HCT116 (cell line): ENCODE measurements at regions not wholly inside any gene's neighbourhood (a gene's known extent, or its start where the extent isn't known, plus 50 kb on each side); places are given as distances from the start of the nearest gene placed in this dataset.

ENCODE experiments used
- ATAC-seq: fragments of 200-7000 bp; cut with Tn5 transposase; 2 replicates; pipeline ENCODE4 v1.9.1; 2020; ENCODE audit warnings: mild to moderate bottlenecking, moderate library complexity
- BruUV-seq: library from RNA; stranded (reverse); fragments of 400-500 nt; replicated peaks from 2 replicates; lab custom pipeline; 2021; lab: Mats Ljungman, UMichigan
- CTCF ChIA-PET: fragments of 300-600 bp; sonication (Branson Sonifier 250); formaldehyde crosslinking; loops from one replicate; lab custom pipeline; 2021; ENCODE audit warnings: antibody characterized with exemption; lab: Charles Lee
- POLR2A ChIA-PET: fragments of 300-600, 350-600 bp; sonication (Branson Sonifier 250); formaldehyde crosslinking; loops from one replicate; lab custom pipeline; 2021; ENCODE audit warnings: antibody characterized with exemption; lab: Charles Lee
- RAD21 ChIA-PET, 2 experiments: fragments of 300-600 bp; sonication (Branson Sonifier 250); formaldehyde crosslinking; loops; one replicate each; lab custom pipeline; 2023; ENCODE audit warnings: low total read pairs in 2 of 2; ENCODE audit not compliant: uncharacterized antibody in 2 of 2, unreplicated experiment in 2 of 2, low non-redundant PET in 1 of 2; lab: Charles Lee
- DNase-seq: peaks from one replicate; pipeline ENCODE4 v3.0.0-alpha.2; 2010; ENCODE audit warnings: low read depth, low spot score
- H2AFZ ChIP-seq: fragments of 200-600 bp; shearing (Covaris generic), sonication (generic); 2 replicates; pipeline ENCODE4 v1.6.1; 2017; ENCODE audit warnings: low read depth, mixed run types, mixed read lengths, antibody characterized with exemption, low read length; ENCODE audit not compliant: poor library complexity, severe bottlenecking
- H3K27ac ChIP-seq: 2 replicates; pipeline ENCODE4 v1.5.1; 2012; ENCODE audit warnings: low read depth, low read length
- H3K27me3 ChIP-seq: fragments of 200-600 bp; sonication (generic); 2 replicates; pipeline ENCODE4 v1.6.1; 2016; ENCODE audit warnings: mixed run types, low read length, mixed read lengths; ENCODE audit not compliant: insufficient read depth
- H3K36me3 ChIP-seq, 2 experiments: fragments of 200-500 bp in 1 of 2; fragments of 200-600 bp in 1 of 2; sonication (Bioruptor generic) in 1 of 2; sonication (generic) in 1 of 2; 2 replicates each; pipeline versions ENCODE4 v1.5.1 to v1.6.1; 2014 to 2016; ENCODE audit warnings: low read length in 2 of 2, inconsistent platforms in 1 of 2, mixed read lengths in 1 of 2, mixed run types in 1 of 2; ENCODE audit not compliant: insufficient read depth in 2 of 2, control insufficient read depth in 1 of 2
- H3K4me1 ChIP-seq, 2 experiments: fragments of 200-600 bp in 1 of 2; sonication (generic) in 1 of 2; 2 replicates each; pipeline versions ENCODE4 v1.5.1 to v1.6.1; 2012 to 2017; ENCODE audit warnings: low read length in 2 of 2, inconsistent platforms in 1 of 2, mild to moderate bottlenecking in 1 of 2, mixed read lengths in 1 of 2, mixed run types in 1 of 2, moderate library complexity in 1 of 2; ENCODE audit not compliant: insufficient read depth in 2 of 2, control insufficient read depth in 1 of 2
- H3K4me2 ChIP-seq: fragments of 200-600 bp; sonication (generic); 2 replicates; pipeline ENCODE4 v1.6.1; 2017; ENCODE audit warnings: mixed run types, low read length, mixed read lengths
- H3K4me3 ChIP-seq, 2 experiments: fragments of 200-600 bp in 1 of 2; sonication (generic) in 1 of 2; replicated peaks in 1 of 2; 2 replicates each; pipeline ENCODE4 v1.5.1; 2011 to 2016; ENCODE audit warnings: low read length in 2 of 2, control low read depth in 1 of 2, low read depth in 1 of 2, mild to moderate bottlenecking in 1 of 2, mixed read lengths in 1 of 2, mixed run types in 1 of 2
- H3K79me2 ChIP-seq: fragments of 200-600 bp; sonication (generic); 2 replicates; pipeline ENCODE4 v1.6.1; 2017; ENCODE audit warnings: mild to moderate bottlenecking, mixed run types, low read length, moderate library complexity, mixed read lengths; ENCODE audit not compliant: insufficient read depth
- H3K9ac ChIP-seq: fragments of 200-600 bp; sonication (generic); 2 replicates; pipeline ENCODE4 v1.6.1; 2016; ENCODE audit warnings: low read length, mixed read lengths
- H3K9me2 ChIP-seq: fragments of 200-600 bp; sonication (generic), shearing (Covaris generic); 2 replicates; pipeline ENCODE4 v1.6.1; 2017; ENCODE audit warnings: mixed run types, mild to moderate bottlenecking, moderate library complexity; ENCODE audit not compliant: insufficient read depth
- H3K9me3 ChIP-seq, 2 experiments: fragments of 200-500 bp in 1 of 2; fragments of 200-600 bp in 1 of 2; sonication (Bioruptor generic) in 1 of 2; sonication (generic) in 1 of 2; 2 replicates each; pipeline ENCODE4 v1.6.1; 2014 to 2017; ENCODE audit warnings: low read length in 2 of 2, mixed read lengths in 2 of 2, inconsistent platforms in 1 of 2, low read depth in 1 of 2, mild to moderate bottlenecking in 1 of 2, mixed run types in 1 of 2, moderate library complexity in 1 of 2; ENCODE audit not compliant: control insufficient read depth in 1 of 2, insufficient read depth in 1 of 2
- H4K20me1 ChIP-seq: fragments of 200-600 bp; sonication (generic), shearing (Covaris generic); 2 replicates; pipeline ENCODE4 v1.6.1; 2017; ENCODE audit warnings: mixed run types, mild to moderate bottlenecking, moderate library complexity; ENCODE audit not compliant: insufficient read depth
- CBX3 ChIP-seq: IDR thresholded peaks from 2 replicates; pipeline ENCODE4 v1.6.1; 2012; ENCODE audit warnings: low read depth
- CEBPB ChIP-seq: IDR thresholded peaks from 2 replicates; pipeline ENCODE4 v1.6.1; 2012; ENCODE audit warnings: low read depth
- CTCF ChIP-seq, 3 experiments: fragments of 200-600 bp in 1 of 3; sonication (generic) in 1 of 3; IDR thresholded peaks in 2 of 3; conservative IDR thresholded peaks in 1 of 3; 2 replicates each; pipeline ENCODE4 v1.5.1; 2012 to 2017; ENCODE audit warnings: low read depth in 2 of 3, low read length in 2 of 3, antibody characterized with exemption in 1 of 3, borderline replicate concordance in 1 of 3, control low read depth in 1 of 3, mild to moderate bottlenecking in 1 of 3, mixed read lengths in 1 of 3, mixed run types in 1 of 3, moderate library complexity in 1 of 3; ENCODE audit not compliant: insufficient read depth in 1 of 3
- EZH2phosphoT487 ChIP-seq: fragments of 200-600 bp; IDR thresholded peaks from 2 replicates; pipeline ENCODE4 v1.6.1; 2018; ENCODE audit warnings: antibody characterized with exemption, borderline replicate concordance
- JUND ChIP-seq: IDR thresholded peaks from 2 replicates; pipeline ENCODE4 v1.6.1; 2012
- POLR2AphosphoS5 ChIP-seq: IDR thresholded peaks from 2 replicates; pipeline ENCODE4 v1.6.1; 2011; ENCODE audit warnings: mild to moderate bottlenecking, low read depth, low read length, moderate library complexity
- RAD21 ChIP-seq: IDR thresholded peaks from 2 replicates; pipeline ENCODE4 v1.6.1; 2012; ENCODE audit warnings: low read depth, mild to moderate bottlenecking
- SIN3A ChIP-seq: IDR thresholded peaks from 2 replicates; pipeline ENCODE4 v1.6.1; 2012; ENCODE audit warnings: low read depth
- SP1 ChIP-seq: IDR thresholded peaks from 2 replicates; pipeline ENCODE4 v1.6.1; 2012; ENCODE audit warnings: low read depth
- SRF ChIP-seq: IDR thresholded peaks from 2 replicates; pipeline ENCODE4 v1.6.1; 2012; ENCODE audit warnings: low read depth
- TCF7L2 ChIP-seq: IDR thresholded peaks from 2 replicates; pipeline ENCODE4 v1.7.0; 2011; ENCODE audit warnings: borderline replicate concordance, inconsistent platforms; ENCODE audit not compliant: insufficient read depth, insufficient read length; ENCODE audit errors: extremely low read depth
- YY1 ChIP-seq: IDR thresholded peaks from 2 replicates; pipeline ENCODE4 v1.6.1; 2011; ENCODE audit warnings: low read length, low read depth, moderate library complexity, mild to moderate bottlenecking; ENCODE audit not compliant: insufficient replicate concordance; ENCODE audit errors: extremely low read depth
- ZBTB33 ChIP-seq: IDR thresholded peaks from 2 replicates; pipeline ENCODE4 v1.6.1; 2011; ENCODE audit warnings: mild to moderate bottlenecking, low read length, moderate library complexity; ENCODE audit not compliant: insufficient replicate concordance; ENCODE audit errors: extremely low read depth
- ZFX ChIP-seq: fragments of 450-650 bp; IDR thresholded peaks from 2 replicates; pipeline ENCODE4 v1.6.1; 2017
- ZNF274 ChIP-seq: fragments of 200-500 bp; sonication (Bioruptor generic); IDR thresholded peaks from 2 replicates; pipeline ENCODE4 v1.6.1; 2014; ENCODE audit warnings: mild to moderate bottlenecking, low read depth, low read length, inconsistent platforms
- intact Hi-C: fragments of 100-400 bp; cut with micrococcal nuclease; formaldehyde crosslinking; loops from 2 replicates; pipeline ENCODE4 v1.10.0; 2022

- DNase-seq (no peak), ATAC-seq (no peak)
- no TSS peak for BruUV-seq
- Histone ChIP-seq H3K4me2 (no peak overlapping the region), H3K27me3 (no peaks in the 10 kb centered on the region), H3K4me3 (no peak overlapping the region), H3K79me2 (no peaks in the 10 kb centered on the region), H2AFZ (no peak overlapping the region), H3K9me3 (peaks cover 0 to 18% of the 10 kb centered on the region in 2 experiments; a peak in 2 of 4 replicates), H3K36me3 (no peaks in the 10 kb centered on the region), H3K4me1 (no peaks in the 10 kb centered on the region), H4K20me1 (no peaks in the 10 kb centered on the region), H3K27ac (no peak overlapping the region), H3K9ac (no peak overlapping the region), H3K9me2 (no peaks in the 10 kb centered on the region)
- TF ChIP-seq CBX3 (no peak), CEBPB (no peak), TCF7L2 (no peak), ZNF274 (no peak), ZBTB33 (no peak), ZFX (no peak), YY1 (no peak)
- ChIA-PET RAD21 (no interaction called here), CTCF (no interaction called here), POLR2A (no interaction called here)
- intact Hi-C loops = no loop called here
Measured at GRCh38 chr3:700514-700913, 392.3 kb upstream of the CNTN6 start.

- no peaks in the 10 kb centered on the region for H3K9me2 ChIP-seq
- H3K27me3 ChIP-seq = no peaks in the 10 kb centered on the region
- intact Hi-C loops = no loop called here
- no peak overlapping the region for H3K27ac ChIP-seq
- H3K4me2 ChIP-seq = no peak overlapping the region
- ChIA-PET CTCF (no interaction called here), RAD21 (no interaction called here), POLR2A (no interaction called here)
- H2AFZ ChIP-seq = no peak overlapping the region
- no peak overlapping the region for H3K9ac ChIP-seq
- DNase-seq (no peak), ATAC-seq (no peak)
- H3K79me2 ChIP-seq = no peaks in the 10 kb centered on the region
- no peaks in the 10 kb centered on the region for H3K36me3 ChIP-seq
- H3K4me3 ChIP-seq = no peak overlapping the region
- H3K4me1 ChIP-seq = no peaks in the 10 kb centered on the region
- peaks cover 7 to 9% of the 10 kb centered on the region in 2 experiments; a peak in 2 of 4 replicates for H3K9me3 ChIP-seq
- H4K20me1 ChIP-seq = no peaks in the 10 kb centered on the region; the same call in 1 of the 2 replicates
- no TSS peak for BruUV-seq
- TF ChIP-seq SRF = no peak
- no peak for TF ChIP-seq SP1
- no peak for TF ChIP-seq JUND
- no peak for TF ChIP-seq EZH2phosphoT487
- TF ChIP-seq CTCF (IDR thresholded peaks at IDR 0.05 in 2 of 3, conservative IDR thresholded peaks at IDR 0.05 in 1 of 3; ENCODE audit: borderline replicate concordance in 1 of 3, insufficient read depth in 1 of 3, low read depth in 2 of 3, low read length in 2 of 3) = no peak
- TF ChIP-seq RAD21 = no peak
- no peak for TF ChIP-seq YY1
- no peak for TF ChIP-seq ZBTB33
- TF ChIP-seq POLR2AphosphoS5 = no peak
- TF ChIP-seq SIN3A = no peak
Measured at GRCh38 chr3:707041-707440, 385.8 kb upstream of the CNTN6 start.
